GM12878 (cell line): ENCODE measurements at regions not wholly inside any gene's neighbourhood (a gene's known extent, or its start where the extent isn't known, plus 50 kb on each side); places are given as distances from the start of the nearest gene placed in this dataset.
A peak's percentile ranks its signal among the peaks of the same experiment; 100 is the strongest.

Experiments used
- ATAC-seq: fragments of 200-7000 bp; cut with Tn5 transposase; 3 replicates; pipeline ENCODE4 v1.9.1; 2020; ENCODE audit warnings: mild to moderate bottlenecking, moderate library complexity
- BruUV-seq: library from RNA; stranded (reverse); fragments of 400-500 nt; replicated peaks from 2 replicates; lab custom pipeline; 2021; lab: Mats Ljungman, UMichigan
- CTCF ChIA-PET: fragments of 300-600 bp; sonication (Branson Sonifier 250); formaldehyde crosslinking; extraction: SDS; loops from one replicate; lab custom pipeline; 2021; ENCODE audit warnings: inconsistent platforms; lab: Yijun Ruan, JAX
- POLR2A ChIA-PET: fragments of 350-600 bp; formaldehyde crosslinking; extraction: SDS; loops from one replicate; lab custom pipeline; 2021; ENCODE audit warnings: inconsistent platforms; lab: Charles Lee
- RAD21 ChIA-PET: fragments of 300-600 bp; sonication (Branson Sonifier 250); formaldehyde crosslinking; loops from one replicate; lab custom pipeline; 2023; ENCODE audit warnings: antibody characterized with exemption; ENCODE audit not compliant: unreplicated experiment; lab: Charles Lee
- SMC1A ChIA-PET: fragments of 300-600 bp; sonication (Branson Sonifier 250); formaldehyde crosslinking; loops from one replicate; lab custom pipeline; 2023; ENCODE audit not compliant: unreplicated experiment, uncharacterized antibody; lab: Charles Lee
- DNase-seq: peaks from one replicate; pipeline ENCODE4 v3.0.0-alpha.2; 2011; ENCODE audit warnings: low read depth, low spot score
- FAIRE-seq: peaks from 3 replicates; lab custom pipeline; 2011; peaks lifted over from hg19 to GRCh38; lab: Jason Lieb, UNC
- H2AFZ ChIP-seq: 2 replicates; pipeline ENCODE4 v1.6.0; 2011; ENCODE audit warnings: low read depth, low read length, control low read depth; ENCODE audit not compliant: control insufficient read depth
- H3K27ac ChIP-seq: 2 replicates; pipeline ENCODE4 v1.5.1; 2011; ENCODE audit warnings: control low read depth; ENCODE audit not compliant: control insufficient read depth, insufficient read depth
- H3K27me3 ChIP-seq, 2 experiments: replicated peaks in 1 of 2; 2 replicates each; pipeline versions ENCODE4 v1.6.0 to v1.6.1; 2011; ENCODE audit warnings: low read length in 1 of 2; ENCODE audit not compliant: control insufficient read depth in 2 of 2, insufficient read depth in 2 of 2
- H3K36me3 ChIP-seq, 2 experiments: 2 replicates each; pipeline ENCODE4 v1.5.1; 2011; ENCODE audit warnings: low read length in 1 of 2; ENCODE audit not compliant: control insufficient read depth in 2 of 2, insufficient read depth in 2 of 2
- H3K4me1 ChIP-seq: 2 replicates; pipeline ENCODE4 v1.6.1; 2011; ENCODE audit warnings: mild to moderate bottlenecking, low read length, moderate library complexity, mixed read lengths; ENCODE audit not compliant: control insufficient read depth, insufficient read depth
- H3K4me2 ChIP-seq: 2 replicates; pipeline ENCODE4 v1.6.0; 2011; ENCODE audit warnings: control low read depth; ENCODE audit not compliant: control insufficient read depth, insufficient read depth
- H3K4me3 ChIP-seq: fragments of 200-600 bp; sonication (generic); 2 replicates; pipeline ENCODE4 v1.5.1; 2016
- H3K79me2 ChIP-seq: 2 replicates; pipeline ENCODE4 v1.6.0; 2011; ENCODE audit warnings: low read length; ENCODE audit not compliant: control insufficient read depth, insufficient read depth
- H3K9ac ChIP-seq: 2 replicates; pipeline ENCODE4 v1.8.0; 2011; ENCODE audit warnings: low read length, control low read depth, mixed read lengths; ENCODE audit not compliant: control insufficient read depth, insufficient read depth
- H3K9me3 ChIP-seq: replicated peaks from 3 replicates; pipeline ENCODE4 v1.5.1; 2011; ENCODE audit warnings: mild to moderate bottlenecking, low read length; ENCODE audit not compliant: control insufficient read depth, insufficient read depth
- H4K20me1 ChIP-seq: 2 replicates; pipeline ENCODE4 v1.6.0; 2011; ENCODE audit not compliant: control insufficient read depth, insufficient read depth
- ASH2L ChIP-seq: fragments of 300-600, 200-600 bp; sonication (generic); IDR thresholded peaks from 2 replicates; pipeline ENCODE4 v1.6.1; 2017; ENCODE audit warnings: low read depth, mild to moderate bottlenecking, borderline replicate concordance
- EED ChIP-seq: sonication (generic); IDR thresholded peaks from 2 replicates; pipeline ENCODE4 v1.6.1; 2016; ENCODE audit warnings: antibody characterized with exemption, low read depth
- EZH2 ChIP-seq: IDR thresholded peaks from 2 replicates; pipeline ENCODE4 v1.6.1; 2012; ENCODE audit warnings: low read depth, mild to moderate bottlenecking, control low read depth, inconsistent platforms, low read length, borderline replicate concordance; ENCODE audit not compliant: control insufficient read depth
- GATAD2B ChIP-seq: fragments of 450-650 bp; conservative IDR thresholded peaks from 2 replicates; pipeline ENCODE4 v1.6.1; 2017; ENCODE audit warnings: low read depth, mild to moderate bottlenecking, moderate library complexity
- HDGF ChIP-seq: fragments of 450-650 bp; IDR thresholded peaks from 2 replicates; pipeline ENCODE4 v1.6.1; 2016; ENCODE audit warnings: antibody characterized with exemption
- IKZF2 ChIP-seq, 2 experiments: fragments of 450-650 bp; IDR thresholded peaks; 2 replicates each; pipeline ENCODE4 v1.6.1; 2017; ENCODE audit warnings: mild to moderate bottlenecking in 2 of 2, moderate library complexity in 2 of 2
- MEF2A ChIP-seq: IDR thresholded peaks from 2 replicates; pipeline ENCODE4 v1.6.1; 2011; ENCODE audit warnings: low read depth, mild to moderate bottlenecking, low read length, moderate library complexity; ENCODE audit not compliant: insufficient read depth
- NR2F1 ChIP-seq: fragments of 450-650 bp; conservative IDR thresholded peaks from 2 replicates; pipeline ENCODE4 v1.6.1; 2017; ENCODE audit warnings: mild to moderate bottlenecking
- RB1 ChIP-seq: fragments of 450-650 bp; formaldehyde crosslinking; IDR thresholded peaks from 2 replicates; pipeline ENCODE4 v1.6.1; 2017; ENCODE audit warnings: mild to moderate bottlenecking, borderline replicate concordance
- RUNX3 ChIP-seq: IDR thresholded peaks from 2 replicates; pipeline ENCODE4 v1.6.1; 2012; ENCODE audit warnings: low read length, inconsistent platforms
- TAF1 ChIP-seq: IDR thresholded peaks from 2 replicates; pipeline ENCODE4 v1.6.1; 2011; ENCODE audit warnings: mild to moderate bottlenecking, low read depth, low read length, borderline replicate concordance
- TBL1XR1 ChIP-seq: IDR thresholded peaks from 2 replicates; pipeline ENCODE4 v1.6.1; 2012; ENCODE audit warnings: low read depth, low read length, improper control_type of control experiment
- ZNF24 ChIP-seq: fragments of 450-650 bp; IDR thresholded peaks from 2 replicates; pipeline ENCODE4 v1.6.1; 2017; ENCODE audit warnings: antibody characterized with exemption, mild to moderate bottlenecking
- WGBS: methylation state at CpG from one replicate; pipeline ENCODE4 v1.1.6; 2016; ENCODE audit warnings: low lambda C conversion rate; ENCODE audit not compliant: insufficient replicate concordance, insufficient coverage; ENCODE audit errors: missing lambda C conversion rate; 5-methylcytosine and 5-hydroxymethylcytosine counted together
- in situ Hi-C: fragments of 300-500 bp; cut with MboI; formaldehyde crosslinking; loops from 9 replicates; pipeline ENCODE4 v1.14.3; 2018; ENCODE audit warnings: mixed read lengths
- intact Hi-C: fragments of 100-400 bp; cut with micrococcal nuclease; formaldehyde crosslinking; loops from one replicate; pipeline ENCODE4 v1.14.2; 2022; ENCODE audit not compliant: unreplicated experiment
- TF ChIP-seq, protein P1 (sequence below): fragments of 450-650 bp; IDR thresholded peaks from 2 replicates; pipeline ENCODE4 v1.6.1; 2016; ENCODE audit warnings: mild to moderate bottlenecking, moderate library complexity, borderline replicate concordance
- TF ChIP-seq, protein P2 (sequence below): fragments of 450-650 bp; IDR thresholded peaks from 2 replicates; pipeline ENCODE4 v1.6.1; 2018; ENCODE audit warnings: borderline replicate concordance, mild to moderate bottlenecking; ENCODE audit not compliant: partially characterized antibody

DNA sequence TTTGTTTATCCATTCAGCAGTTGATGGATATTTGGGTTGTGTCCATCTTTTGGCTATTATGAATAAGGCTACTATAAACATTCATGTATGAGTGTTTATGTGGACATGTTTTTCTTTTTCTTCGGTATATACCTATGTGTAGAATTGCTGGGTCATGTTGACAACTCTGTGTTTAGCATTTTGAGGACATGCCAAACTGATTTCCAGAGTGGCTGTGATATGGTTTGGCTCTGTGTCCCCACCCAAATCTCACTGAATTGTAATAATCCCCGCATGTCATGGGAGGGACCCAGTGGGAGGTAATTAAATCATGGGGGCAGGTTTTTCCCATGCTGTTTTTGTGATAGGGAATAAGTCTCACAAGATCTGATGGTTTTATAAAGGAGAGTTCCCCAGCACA, 439.7 kb downstream of the UTRN start (continued):
- TF ChIP-seq, protein P1, sequence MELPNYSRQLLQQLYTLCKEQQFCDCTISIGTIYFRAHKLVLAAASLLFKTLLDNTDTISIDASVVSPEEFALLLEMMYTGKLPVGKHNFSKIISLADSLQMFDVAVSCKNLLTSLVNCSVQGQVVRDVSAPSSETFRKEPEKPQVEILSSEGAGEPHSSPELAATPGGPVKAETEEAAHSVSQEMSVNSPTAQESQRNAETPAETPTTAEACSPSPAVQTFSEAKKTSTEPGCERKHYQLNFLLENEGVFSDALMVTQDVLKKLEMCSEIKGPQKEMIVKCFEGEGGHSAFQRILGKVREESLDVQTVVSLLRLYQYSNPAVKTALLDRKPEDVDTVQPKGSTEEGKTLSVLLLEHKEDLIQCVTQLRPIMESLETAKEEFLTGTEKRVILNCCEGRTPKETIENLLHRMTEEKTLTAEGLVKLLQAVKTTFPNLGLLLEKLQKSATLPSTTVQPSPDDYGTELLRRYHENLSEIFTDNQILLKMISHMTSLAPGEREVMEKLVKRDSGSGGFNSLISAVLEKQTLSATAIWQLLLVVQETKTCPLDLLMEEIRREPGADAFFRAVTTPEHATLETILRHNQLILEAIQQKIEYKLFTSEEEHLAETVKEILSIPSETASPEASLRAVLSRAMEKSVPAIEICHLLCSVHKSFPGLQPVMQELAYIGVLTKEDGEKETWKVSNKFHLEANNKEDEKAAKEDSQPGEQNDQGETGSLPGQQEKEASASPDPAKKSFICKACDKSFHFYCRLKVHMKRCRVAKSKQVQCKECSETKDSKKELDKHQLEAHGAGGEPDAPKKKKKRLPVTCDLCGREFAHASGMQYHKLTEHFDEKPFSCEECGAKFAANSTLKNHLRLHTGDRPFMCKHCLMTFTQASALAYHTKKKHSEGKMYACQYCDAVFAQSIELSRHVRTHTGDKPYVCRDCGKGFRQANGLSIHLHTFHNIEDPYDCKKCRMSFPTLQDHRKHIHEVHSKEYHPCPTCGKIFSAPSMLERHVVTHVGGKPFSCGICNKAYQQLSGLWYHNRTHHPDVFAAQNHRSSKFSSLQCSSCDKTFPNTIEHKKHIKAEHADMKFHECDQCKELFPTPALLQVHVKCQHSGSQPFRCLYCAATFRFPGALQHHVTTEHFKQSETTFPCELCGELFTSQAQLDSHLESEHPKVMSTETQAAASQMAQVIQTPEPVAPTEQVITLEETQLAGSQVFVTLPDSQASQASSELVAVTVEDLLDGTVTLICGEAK: no peak

DNA sequence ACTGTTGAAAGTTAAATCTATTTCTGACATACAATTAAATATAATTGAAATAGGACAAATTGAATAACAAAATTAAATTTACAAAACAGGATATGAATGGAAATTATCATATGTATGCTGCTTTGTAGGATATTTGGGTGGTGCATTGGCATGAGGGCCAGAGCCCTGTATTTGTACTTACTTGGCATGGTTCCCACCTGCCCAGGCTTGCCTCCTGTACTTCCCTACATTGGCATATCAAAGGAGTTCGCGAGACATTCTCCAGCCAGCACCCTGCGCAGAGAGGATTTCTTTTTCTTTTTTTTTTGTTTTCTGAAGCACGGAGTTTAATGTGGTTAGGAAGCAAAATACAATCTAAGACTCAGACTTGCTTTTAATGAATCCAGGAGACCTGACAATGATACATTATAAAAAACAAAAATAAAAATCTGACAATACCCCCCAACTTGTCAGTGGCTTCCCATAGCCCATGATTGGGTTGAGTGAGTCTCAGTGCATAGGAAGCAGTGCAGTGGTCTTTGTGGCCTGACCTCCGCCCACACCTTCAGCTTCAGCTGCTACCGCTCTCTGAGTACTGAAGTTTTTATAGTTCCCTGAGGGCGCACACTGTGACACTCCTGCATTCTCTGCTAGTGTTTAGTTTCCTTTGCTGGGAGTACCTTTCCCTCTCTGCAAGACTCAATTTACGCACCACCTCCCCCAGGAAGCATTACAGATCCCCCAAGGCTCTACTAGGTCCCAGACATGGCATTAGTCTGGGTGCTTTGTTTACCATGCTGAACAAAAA, 440.8 kb downstream of the UTRN start:
- no peaks in the 10 kb centered on the region for H4K20me1 ChIP-seq
- RAD21 ChIA-PET: interaction anchor here (0.8 to 0.9 kb wide), 2 partner anchors 26 to 72 kb away, joined by 3 read pairs; no protein-coding TSS in a partner anchor
- H3K9ac ChIP-seq: no peak overlapping the region
- 71% methylated on average over 8 of the region's 8 CpGs for WGBS
- H3K9me3 ChIP-seq: no peaks in the 10 kb centered on the region
- DNase-seq (no peak), FAIRE-seq (peak; percentile 74), ATAC-seq (peak; percentile 77)
- no peaks in the 10 kb centered on the region for H3K36me3 ChIP-seq
- in situ Hi-C loops: no loop called here
- CTCF ChIA-PET: interaction anchor here (1.1 kb wide), 1 partner anchor 10 kb away, joined by 4 read pairs; no protein-coding TSS in a partner anchor
- H3K4me3 ChIP-seq: no peak overlapping the region
- no peak overlapping the region for H2AFZ ChIP-seq
- POLR2A ChIA-PET: interaction anchor here (0.6 kb wide), 1 partner anchor 28 kb away, joined by 3 read pairs; no protein-coding TSS in a partner anchor
- peaks cover 20% of the 10 kb centered on the region; the same call in 1 of the 2 replicates for H3K4me1 ChIP-seq
- no peak overlapping the region for H3K27ac ChIP-seq
- intact Hi-C loops: loop anchor here (10.0 kb wide), 1 partner anchor 141 kb away; no protein-coding TSS in a partner anchor
- no TSS peak for BruUV-seq
- 0 out of 2 replicates have a peak overlapping the region, but pooled peaks have one; percentile 17 for H3K4me2 ChIP-seq
- SMC1A ChIA-PET: interaction anchor here (0.8 to 1.3 kb wide), 4 partner anchors 9 to 70 kb away, joined by 3 to 6 read pairs (median 4); no protein-coding TSS in a partner anchor
- no peaks in the 10 kb centered on the region for H3K27me3 ChIP-seq
- no peaks in the 10 kb centered on the region for H3K79me2 ChIP-seq
- TF ChIP-seq GATAD2B (no peak), ZNF24 (no peak), MEF2A (peak; percentile 49; the same call in 1 of the 2 replicates), NR2F1 (peak; percentile 98), HDGF (no peak), IKZF2 (IDR thresholded peaks at IDR 0.05) (peak in 1 of 2 experiments; percentile 31; a peak in 2 of 4 replicates), RB1 (no peak), EZH2 (no peak), TBL1XR1 (no peak), TAF1 (no peak), ASH2L (no peak), EED (peak; percentile 65), RUNX3 (peak; percentile 93)
- TF ChIP-seq, protein P2, sequence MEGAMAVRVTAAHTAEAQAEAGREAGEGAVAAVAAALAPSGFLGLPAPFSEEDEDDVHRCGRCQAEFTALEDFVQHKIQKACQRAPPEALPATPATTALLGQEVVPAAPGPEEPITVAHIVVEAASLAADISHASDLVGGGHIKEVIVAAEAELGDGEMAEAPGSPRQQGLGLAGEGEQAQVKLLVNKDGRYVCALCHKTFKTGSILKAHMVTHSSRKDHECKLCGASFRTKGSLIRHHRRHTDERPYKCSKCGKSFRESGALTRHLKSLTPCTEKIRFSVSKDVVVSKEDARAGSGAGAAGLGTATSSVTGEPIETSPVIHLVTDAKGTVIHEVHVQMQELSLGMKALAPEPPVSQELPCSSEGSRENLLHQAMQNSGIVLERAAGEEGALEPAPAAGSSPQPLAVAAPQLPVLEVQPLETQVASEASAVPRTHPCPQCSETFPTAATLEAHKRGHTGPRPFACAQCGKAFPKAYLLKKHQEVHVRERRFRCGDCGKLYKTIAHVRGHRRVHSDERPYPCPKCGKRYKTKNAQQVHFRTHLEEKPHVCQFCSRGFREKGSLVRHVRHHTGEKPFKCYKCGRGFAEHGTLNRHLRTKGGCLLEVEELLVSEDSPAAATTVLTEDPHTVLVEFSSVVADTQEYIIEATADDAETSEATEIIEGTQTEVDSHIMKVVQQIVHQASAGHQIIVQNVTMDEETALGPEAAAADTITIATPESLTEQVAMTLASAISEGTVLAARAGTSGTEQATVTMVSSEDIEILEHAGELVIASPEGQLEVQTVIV: no peak
